ENCODE measurements at regions not wholly inside any gene's neighbourhood (a gene's known extent, or its start where the extent isn't known, plus 50 kb on each side); places are given as distances from the start of the nearest gene placed in this dataset.

- no peak overlapping the region for H3K27ac ChIP-seq (ENCODE audit: low read length)
- H3K4me1 ChIP-seq (ENCODE audit: control insufficient read depth, insufficient read depth, low read length): no peaks in the 10 kb centered on the region
- no peak overlapping the region for H3K4me3 ChIP-seq (ENCODE audit: low read length)
- H3K9me3 ChIP-seq (replicated peaks; ENCODE audit: control insufficient read depth, low read depth, low read length): no peaks in the 10 kb centered on the region
- no peaks in the 10 kb centered on the region for H3K27me3 ChIP-seq (ENCODE audit: control insufficient read depth, insufficient read depth, low read length)
- DNase-seq: peak; percentile 67
- 0% methylated on average over 1 of the region's 8 CpGs for WGBS (ENCODE audit: insufficient coverage)
- H3K36me3 ChIP-seq (ENCODE audit: control insufficient read depth, insufficient read depth, low read length): no peaks in the 10 kb centered on the region
Measured at GRCh38 chr9:81224166-81225081, 464.9 kb downstream of the TLE1 start.

GRCh38 chr9:81214975-81215374 is 474.4 kb downstream of the TLE1 start:
- H3K4me3 ChIP-seq (ENCODE audit: low read length): no peak overlapping the region
- H3K27ac ChIP-seq (ENCODE audit: low read length): no peak overlapping the region
- H3K36me3 ChIP-seq (ENCODE audit: control insufficient read depth, insufficient read depth, low read length): no peaks in the 10 kb centered on the region
- peaks cover 2% of the 10 kb centered on the region for H3K9me3 ChIP-seq (replicated peaks; ENCODE audit: control insufficient read depth, low read depth, low read length)
- DNase-seq: no peak
- H3K27me3 ChIP-seq (ENCODE audit: control insufficient read depth, insufficient read depth, low read length): no peaks in the 10 kb centered on the region
- no CpG with 5 or more reads among the region's 1 CpG for WGBS (ENCODE audit: insufficient coverage)
- no peaks in the 10 kb centered on the region for H3K4me1 ChIP-seq (ENCODE audit: control insufficient read depth, insufficient read depth, low read length)

GRCh38 chr9:81213456-81213855 is 475.9 kb downstream of the TLE1 start:
- Histone ChIP-seq H3K27me3 (ENCODE audit: control insufficient read depth, insufficient read depth, low read length) (no peaks in the 10 kb centered on the region), H3K4me1 (ENCODE audit: control insufficient read depth, insufficient read depth, low read length) (no peaks in the 10 kb centered on the region), H3K4me3 (ENCODE audit: low read length) (no peak overlapping the region), H3K36me3 (ENCODE audit: control insufficient read depth, insufficient read depth, low read length) (no peaks in the 10 kb centered on the region), H3K9me3 (replicated peaks; ENCODE audit: control insufficient read depth, low read depth, low read length) (peaks cover 2% of the 10 kb centered on the region), H3K27ac (ENCODE audit: low read length) (no peak overlapping the region)
- WGBS (ENCODE audit: insufficient coverage): no CpG with 5 or more reads among the region's 4 CpGs
- no peak for DNase-seq

GRCh38 chr9:81211741-81212140 is 477.6 kb downstream of the TLE1 start:
- Histone ChIP-seq H3K27me3 (ENCODE audit: control insufficient read depth, insufficient read depth, low read length) (no peaks in the 10 kb centered on the region), H3K36me3 (ENCODE audit: control insufficient read depth, insufficient read depth, low read length) (no peaks in the 10 kb centered on the region), H3K4me1 (ENCODE audit: control insufficient read depth, insufficient read depth, low read length) (no peaks in the 10 kb centered on the region), H3K9me3 (replicated peaks; ENCODE audit: control insufficient read depth, low read depth, low read length) (no peaks in the 10 kb centered on the region), H3K4me3 (ENCODE audit: low read length) (no peak overlapping the region), H3K27ac (ENCODE audit: low read length) (no peak overlapping the region)
- no peak for DNase-seq
- WGBS (ENCODE audit: insufficient coverage): 97% methylated on average over 3 of the region's 3 CpGs

GRCh38 chr9:81207651-81208050 is 481.7 kb downstream of the TLE1 start:
- Histone ChIP-seq H3K27me3 (ENCODE audit: control insufficient read depth, insufficient read depth, low read length) (no peaks in the 10 kb centered on the region), H3K27ac (ENCODE audit: low read length) (no peak overlapping the region), H3K4me1 (ENCODE audit: control insufficient read depth, insufficient read depth, low read length) (no peaks in the 10 kb centered on the region), H3K36me3 (ENCODE audit: control insufficient read depth, insufficient read depth, low read length) (no peaks in the 10 kb centered on the region), H3K9me3 (replicated peaks; ENCODE audit: control insufficient read depth, low read depth, low read length) (no peaks in the 10 kb centered on the region), H3K4me3 (ENCODE audit: low read length) (no peak overlapping the region)
- WGBS (ENCODE audit: insufficient coverage): no CpG with 5 or more reads among the region's 4 CpGs
- no peak for DNase-seq

GRCh38 chr9:81202292-81202691 is 487.1 kb downstream of the TLE1 start:
- Histone ChIP-seq H3K27ac (ENCODE audit: low read length) (no peak overlapping the region), H3K27me3 (ENCODE audit: control insufficient read depth, insufficient read depth, low read length) (no peaks in the 10 kb centered on the region), H3K4me3 (ENCODE audit: low read length) (no peak overlapping the region), H3K9me3 (replicated peaks; ENCODE audit: control insufficient read depth, low read depth, low read length) (no peaks in the 10 kb centered on the region), H3K36me3 (ENCODE audit: control insufficient read depth, insufficient read depth, low read length) (no peaks in the 10 kb centered on the region), H3K4me1 (ENCODE audit: control insufficient read depth, insufficient read depth, low read length) (no peaks in the 10 kb centered on the region)
- 87% methylated on average over 5 of the region's 6 CpGs for whole genome bisulfite sequencing (ENCODE audit: insufficient coverage)
- no peak for DNase-seq

GRCh38 chr9:81195206-81195605 is 494.1 kb downstream of the TLE1 start:
- Histone ChIP-seq H3K36me3 (ENCODE audit: control insufficient read depth, insufficient read depth, low read length) (no peaks in the 10 kb centered on the region), H3K9me3 (replicated peaks; ENCODE audit: control insufficient read depth, low read depth, low read length) (no peaks in the 10 kb centered on the region), H3K4me1 (ENCODE audit: control insufficient read depth, insufficient read depth, low read length) (no peaks in the 10 kb centered on the region), H3K27ac (ENCODE audit: low read length) (no peak overlapping the region), H3K4me3 (ENCODE audit: low read length) (no peak overlapping the region), H3K27me3 (ENCODE audit: control insufficient read depth, insufficient read depth, low read length) (no peaks in the 10 kb centered on the region)
- WGBS (ENCODE audit: insufficient coverage): no CpG with 5 or more reads among the region's 4 CpGs
- no peak for DNase-seq

- no peaks in the 10 kb centered on the region for H3K9me3 ChIP-seq (replicated peaks; ENCODE audit: control insufficient read depth, low read depth, low read length)
- H3K4me3 ChIP-seq (ENCODE audit: low read length): no peak overlapping the region
- no peaks in the 10 kb centered on the region for H3K27me3 ChIP-seq (ENCODE audit: control insufficient read depth, insufficient read depth, low read length)
- no peak for DNase-seq
- no peaks in the 10 kb centered on the region for H3K36me3 ChIP-seq (ENCODE audit: control insufficient read depth, insufficient read depth, low read length)
- no peaks in the 10 kb centered on the region for H3K4me1 ChIP-seq (ENCODE audit: control insufficient read depth, insufficient read depth, low read length)
- WGBS (ENCODE audit: insufficient coverage): 22% methylated on average over 1 of the region's 1 CpG
- no peak overlapping the region for H3K27ac ChIP-seq (ENCODE audit: low read length)
Measured at GRCh38 chr9:81193362-81194339, 495.7 kb downstream of the TLE1 start.

GRCh38 chr9:81191222-81191621 is 498.1 kb downstream of the TLE1 start:
- Histone ChIP-seq H3K9me3 (replicated peaks; ENCODE audit: control insufficient read depth, low read depth, low read length) (no peaks in the 10 kb centered on the region), H3K27ac (ENCODE audit: low read length) (no peak overlapping the region), H3K27me3 (ENCODE audit: control insufficient read depth, insufficient read depth, low read length) (no peaks in the 10 kb centered on the region), H3K4me1 (ENCODE audit: control insufficient read depth, insufficient read depth, low read length) (no peaks in the 10 kb centered on the region), H3K4me3 (ENCODE audit: low read length) (no peak overlapping the region), H3K36me3 (ENCODE audit: control insufficient read depth, insufficient read depth, low read length) (no peaks in the 10 kb centered on the region)
- WGBS (ENCODE audit: insufficient coverage): no CpG with 5 or more reads among the region's 2 CpGs
- no peak for DNase-seq

GRCh38 chr9:81190659-81191058 is 498.7 kb downstream of the TLE1 start:
- Histone ChIP-seq H3K27me3 (ENCODE audit: control insufficient read depth, insufficient read depth, low read length) (no peaks in the 10 kb centered on the region), H3K27ac (ENCODE audit: low read length) (no peak overlapping the region), H3K4me1 (ENCODE audit: control insufficient read depth, insufficient read depth, low read length) (no peaks in the 10 kb centered on the region), H3K4me3 (ENCODE audit: low read length) (no peak overlapping the region), H3K36me3 (ENCODE audit: control insufficient read depth, insufficient read depth, low read length) (no peaks in the 10 kb centered on the region), H3K9me3 (replicated peaks; ENCODE audit: control insufficient read depth, low read depth, low read length) (no peaks in the 10 kb centered on the region)
- DNase-seq: no peak
- no CpG with 5 or more reads among the region's 1 CpG for WGBS (ENCODE audit: insufficient coverage)
